SK-N-SH treated with all-trans-retinoic acid at 6 μM for 48 hours (cell line): ENCODE measurements at regions not wholly inside any gene's neighbourhood (a gene's known extent, or its start where the extent isn't known, plus 50 kb on each side); places are given as distances from the start of the nearest gene placed in this dataset.

Experiments used
- ISL1 ChIP-seq: fragments of 250-450 bp; sonication (Bioruptor Pico); IDR thresholded peaks from 2 replicates; pipeline ENCODE4 v2.1.2; 2022; ENCODE audit warnings: mild to moderate bottlenecking, moderate library complexity
- RARB ChIP-seq: fragments of 250-450 bp; sonication (Bioruptor Pico); IDR thresholded peaks from 2 replicates; pipeline ENCODE4 v1.8.0; 2021; ENCODE audit warnings: mild to moderate bottlenecking, moderate library complexity
- SNAI2 ChIP-seq: fragments of 250-450 bp; sonication (Bioruptor Pico); IDR thresholded peaks from 2 replicates; pipeline ENCODE4 v1.5.0; 2020; ENCODE audit warnings: mild to moderate bottlenecking, moderate library complexity
- ZFP3 ChIP-seq: fragments of 250-450 bp; sonication (Bioruptor Pico); IDR thresholded peaks from 2 replicates; pipeline ENCODE4 v1.5.0; 2020; ENCODE audit warnings: mild to moderate bottlenecking, moderate library complexity
- TF ChIP-seq, protein P1 (sequence below): fragments of 250-450 bp; sonication (Bioruptor Pico); IDR thresholded peaks from 2 replicates; pipeline ENCODE4 v1.5.1; 2020; ENCODE audit warnings: low read depth, mild to moderate bottlenecking, moderate library complexity
- TF ChIP-seq, protein P2 (sequence below): fragments of 250-450 bp; sonication (Bioruptor Pico); IDR thresholded peaks from 2 replicates; pipeline ENCODE4 v1.5.0; 2020; ENCODE audit warnings: mild to moderate bottlenecking, moderate library complexity
- TF ChIP-seq, protein P3 (sequence below): fragments of 250-450 bp; sonication (Bioruptor Pico); IDR thresholded peaks from 2 replicates; pipeline ENCODE4 v1.8.0; 2020; ENCODE audit warnings: mild to moderate bottlenecking, moderate library complexity, borderline replicate concordance

DNA sequence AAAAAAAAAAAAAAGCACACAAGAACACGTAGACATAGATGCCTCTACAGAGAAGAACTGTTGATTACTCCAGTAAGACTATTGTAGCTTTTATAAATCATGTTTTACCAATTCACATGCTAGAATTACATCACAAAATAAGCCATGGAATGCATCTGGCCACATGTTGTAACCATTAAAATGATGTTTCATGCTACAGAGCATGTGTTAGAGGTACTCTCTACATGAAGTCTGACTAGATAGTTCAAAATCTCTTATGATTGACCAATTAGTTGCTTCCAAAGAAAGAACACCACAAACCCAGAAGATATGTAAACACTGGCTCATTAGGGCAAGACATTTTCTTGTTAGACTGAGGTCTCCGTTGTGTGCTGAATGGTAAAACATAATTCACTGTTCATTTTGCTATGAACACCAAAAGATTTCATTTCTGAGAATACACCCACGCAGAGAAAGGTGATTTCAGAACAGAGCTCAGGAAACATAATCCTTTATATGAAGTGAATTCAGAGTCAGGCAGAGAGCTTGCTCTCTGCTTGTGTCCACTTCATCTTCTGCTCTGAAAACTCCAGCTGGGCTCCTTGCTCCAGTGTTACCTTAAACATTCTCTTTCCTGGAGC lies 411.4 kb upstream of the SOX9 start:
- TF ChIP-seq, protein P1, sequence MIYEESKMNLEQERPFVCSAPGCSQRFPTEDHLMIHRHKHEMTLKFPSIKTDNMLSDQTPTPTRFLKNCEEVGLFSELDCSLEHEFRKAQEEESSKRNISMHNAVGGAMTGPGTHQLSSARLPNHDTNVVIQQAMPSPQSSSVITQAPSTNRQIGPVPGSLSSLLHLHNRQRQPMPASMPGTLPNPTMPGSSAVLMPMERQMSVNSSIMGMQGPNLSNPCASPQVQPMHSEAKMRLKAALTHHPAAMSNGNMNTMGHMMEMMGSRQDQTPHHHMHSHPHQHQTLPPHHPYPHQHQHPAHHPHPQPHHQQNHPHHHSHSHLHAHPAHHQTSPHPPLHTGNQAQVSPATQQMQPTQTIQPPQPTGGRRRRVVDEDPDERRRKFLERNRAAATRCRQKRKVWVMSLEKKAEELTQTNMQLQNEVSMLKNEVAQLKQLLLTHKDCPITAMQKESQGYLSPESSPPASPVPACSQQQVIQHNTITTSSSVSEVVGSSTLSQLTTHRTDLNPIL (CRISPR knock-in tag): no peak
- TF ChIP-seq RARB: no peak
- TF ChIP-seq ISL1: no peak
- TF ChIP-seq, protein P2, sequence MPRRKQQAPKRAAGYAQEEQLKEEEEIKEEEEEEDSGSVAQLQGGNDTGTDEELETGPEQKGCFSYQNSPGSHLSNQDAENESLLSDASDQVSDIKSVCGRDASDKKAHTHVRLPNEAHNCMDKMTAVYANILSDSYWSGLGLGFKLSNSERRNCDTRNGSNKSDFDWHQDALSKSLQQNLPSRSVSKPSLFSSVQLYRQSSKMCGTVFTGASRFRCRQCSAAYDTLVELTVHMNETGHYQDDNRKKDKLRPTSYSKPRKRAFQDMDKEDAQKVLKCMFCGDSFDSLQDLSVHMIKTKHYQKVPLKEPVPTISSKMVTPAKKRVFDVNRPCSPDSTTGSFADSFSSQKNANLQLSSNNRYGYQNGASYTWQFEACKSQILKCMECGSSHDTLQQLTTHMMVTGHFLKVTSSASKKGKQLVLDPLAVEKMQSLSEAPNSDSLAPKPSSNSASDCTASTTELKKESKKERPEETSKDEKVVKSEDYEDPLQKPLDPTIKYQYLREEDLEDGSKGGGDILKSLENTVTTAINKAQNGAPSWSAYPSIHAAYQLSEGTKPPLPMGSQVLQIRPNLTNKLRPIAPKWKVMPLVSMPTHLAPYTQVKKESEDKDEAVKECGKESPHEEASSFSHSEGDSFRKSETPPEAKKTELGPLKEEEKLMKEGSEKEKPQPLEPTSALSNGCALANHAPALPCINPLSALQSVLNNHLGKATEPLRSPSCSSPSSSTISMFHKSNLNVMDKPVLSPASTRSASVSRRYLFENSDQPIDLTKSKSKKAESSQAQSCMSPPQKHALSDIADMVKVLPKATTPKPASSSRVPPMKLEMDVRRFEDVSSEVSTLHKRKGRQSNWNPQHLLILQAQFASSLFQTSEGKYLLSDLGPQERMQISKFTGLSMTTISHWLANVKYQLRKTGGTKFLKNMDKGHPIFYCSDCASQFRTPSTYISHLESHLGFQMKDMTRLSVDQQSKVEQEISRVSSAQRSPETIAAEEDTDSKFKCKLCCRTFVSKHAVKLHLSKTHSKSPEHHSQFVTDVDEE (CRISPR knock-in tag): no peak
- TF ChIP-seq, protein P3, sequence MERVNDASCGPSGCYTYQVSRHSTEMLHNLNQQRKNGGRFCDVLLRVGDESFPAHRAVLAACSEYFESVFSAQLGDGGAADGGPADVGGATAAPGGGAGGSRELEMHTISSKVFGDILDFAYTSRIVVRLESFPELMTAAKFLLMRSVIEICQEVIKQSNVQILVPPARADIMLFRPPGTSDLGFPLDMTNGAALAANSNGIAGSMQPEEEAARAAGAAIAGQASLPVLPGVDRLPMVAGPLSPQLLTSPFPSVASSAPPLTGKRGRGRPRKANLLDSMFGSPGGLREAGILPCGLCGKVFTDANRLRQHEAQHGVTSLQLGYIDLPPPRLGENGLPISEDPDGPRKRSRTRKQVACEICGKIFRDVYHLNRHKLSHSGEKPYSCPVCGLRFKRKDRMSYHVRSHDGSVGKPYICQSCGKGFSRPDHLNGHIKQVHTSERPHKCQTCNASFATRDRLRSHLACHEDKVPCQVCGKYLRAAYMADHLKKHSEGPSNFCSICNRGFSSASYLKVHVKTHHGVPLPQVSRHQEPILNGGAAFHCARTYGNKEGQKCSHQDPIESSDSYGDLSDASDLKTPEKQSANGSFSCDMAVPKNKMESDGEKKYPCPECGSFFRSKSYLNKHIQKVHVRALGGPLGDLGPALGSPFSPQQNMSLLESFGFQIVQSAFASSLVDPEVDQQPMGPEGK (CRISPR knock-in tag): no peak
- TF ChIP-seq SNAI2 (CRISPR knock-in tag): no peak
- TF ChIP-seq ZFP3: no peak
